ENCODE measurements at regions not wholly inside any gene's neighbourhood (a gene's known extent, or its start where the extent isn't known, plus 50 kb on each side); places are given as distances from the start of the nearest gene placed in this dataset.

DNA sequence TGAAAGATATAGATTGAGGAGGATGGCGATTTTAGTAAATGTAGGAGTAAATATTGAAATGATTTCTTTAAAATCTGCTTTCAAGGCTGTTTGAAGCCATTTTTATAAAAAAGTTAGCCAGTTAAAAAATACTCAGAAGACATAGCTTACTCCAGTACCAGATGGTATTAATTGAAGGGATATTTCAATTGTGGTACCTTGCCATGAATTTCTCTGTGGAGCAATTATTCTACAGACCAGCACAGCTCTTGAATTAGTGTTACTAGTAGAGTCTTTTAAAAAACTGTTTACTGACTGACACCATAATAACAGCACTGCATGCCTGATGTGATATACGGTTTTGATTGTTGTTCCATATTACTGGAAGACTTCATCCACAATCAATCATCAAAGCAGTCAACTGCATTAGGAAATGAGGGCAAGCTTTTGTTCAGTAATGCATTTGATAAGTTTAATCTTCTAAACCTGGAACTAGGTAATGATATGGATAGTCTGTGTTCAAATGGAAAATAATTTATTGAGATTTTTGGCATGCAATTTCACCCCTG is 106.4 kb downstream of the MFSD1 start:
- Histone ChIP-seq H3K27ac (ENCODE audit: low read depth in 2 of 2, low read length in 1 of 2) (no peak overlapping the region), H2AFZ (ENCODE audit: low read depth) (no peak overlapping the region), H4K20me1 (ENCODE audit: insufficient read depth) (no peaks in the 10 kb centered on the region), H3K4me1 (ENCODE audit: control insufficient read depth in 1 of 2, insufficient read depth in 2 of 2, low read depth in 1 of 2, low read length in 1 of 2) (peaks cover 0 to 2% of the 10 kb centered on the region in 2 experiments; a peak in 1 of 4 replicates), H3K27me3 (ENCODE audit: insufficient read depth) (no peaks in the 10 kb centered on the region), H3F3A (replicated peaks; ENCODE audit: insufficient read depth) (no peaks in the 10 kb centered on the region), H3K9me3 (no peaks in the 10 kb centered on the region), H3K79me2 (ENCODE audit: insufficient read depth) (no peaks in the 10 kb centered on the region), H3K4me2 (no peak overlapping the region), H3K9me2 (no peaks in the 10 kb centered on the region), H3K4me3 (ENCODE audit: low read depth in 2 of 2, low read length in 1 of 2) (no peak overlapping the region), H3K9ac (no peak overlapping the region), H3K36me3 (replicated peaks in 1 of 2; ENCODE audit: control insufficient read depth in 1 of 2, insufficient read depth in 2 of 2, low read length in 1 of 2) (no peaks in the 10 kb centered on the region)
- CTCF ChIA-PET = interaction anchor here (0.6 to 2.9 kb wide), 3 partner anchors 10 to 352 kb away, joined by 3 to 12 read pairs (median 11); no protein-coding TSS in a partner anchor
- TF ChIP-seq, protein P1, sequence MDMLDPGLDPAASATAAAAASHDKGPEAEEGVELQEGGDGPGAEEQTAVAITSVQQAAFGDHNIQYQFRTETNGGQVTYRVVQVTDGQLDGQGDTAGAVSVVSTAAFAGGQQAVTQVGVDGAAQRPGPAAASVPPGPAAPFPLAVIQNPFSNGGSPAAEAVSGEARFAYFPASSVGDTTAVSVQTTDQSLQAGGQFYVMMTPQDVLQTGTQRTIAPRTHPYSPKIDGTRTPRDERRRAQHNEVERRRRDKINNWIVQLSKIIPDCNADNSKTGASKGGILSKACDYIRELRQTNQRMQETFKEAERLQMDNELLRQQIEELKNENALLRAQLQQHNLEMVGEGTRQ (IDR thresholded peaks at IDR 0.05; ENCODE audit: borderline replicate concordance, low read depth, low read length) = no peak
- TF ChIP-seq RAD21 (IDR thresholded peaks at IDR 0.05; ENCODE audit: low read length) = no peak
- TF ChIP-seq FOSL2 (IDR thresholded peaks at IDR 0.05; ENCODE audit: borderline replicate concordance, low read depth) = no peak
- TF ChIP-seq EZH2phosphoT487 (IDR thresholded peaks at IDR 0.05; ENCODE audit: borderline replicate concordance, low read depth) = no peak
- no peak for TF ChIP-seq GABPA (IDR thresholded peaks at IDR 0.05; ENCODE audit: low read depth)
- no peak for TF ChIP-seq ELF1 (IDR thresholded peaks at IDR 0.05)
- TF ChIP-seq RXRA (IDR thresholded peaks at IDR 0.05; ENCODE audit: borderline replicate concordance, low read depth) = no peak
- TF ChIP-seq POLR2AphosphoS5 (IDR thresholded peaks at IDR 0.05; ENCODE audit: low read depth, low read length) = no peak
- TF ChIP-seq, protein P2, sequence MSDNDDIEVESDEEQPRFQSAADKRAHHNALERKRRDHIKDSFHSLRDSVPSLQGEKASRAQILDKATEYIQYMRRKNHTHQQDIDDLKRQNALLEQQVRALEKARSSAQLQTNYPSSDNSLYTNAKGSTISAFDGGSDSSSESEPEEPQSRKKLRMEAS (IDR thresholded peaks at IDR 0.05; ENCODE audit: low read depth) = no peak
- TF ChIP-seq EP300 (IDR thresholded peaks at IDR 0.05; ENCODE audit: borderline replicate concordance in 1 of 2, low read depth in 1 of 2, low read length in 1 of 2) = no peak
- TF ChIP-seq YY1 (IDR thresholded peaks at IDR 0.05; ENCODE audit: low read depth) = no peak
- TF ChIP-seq, protein P3, sequence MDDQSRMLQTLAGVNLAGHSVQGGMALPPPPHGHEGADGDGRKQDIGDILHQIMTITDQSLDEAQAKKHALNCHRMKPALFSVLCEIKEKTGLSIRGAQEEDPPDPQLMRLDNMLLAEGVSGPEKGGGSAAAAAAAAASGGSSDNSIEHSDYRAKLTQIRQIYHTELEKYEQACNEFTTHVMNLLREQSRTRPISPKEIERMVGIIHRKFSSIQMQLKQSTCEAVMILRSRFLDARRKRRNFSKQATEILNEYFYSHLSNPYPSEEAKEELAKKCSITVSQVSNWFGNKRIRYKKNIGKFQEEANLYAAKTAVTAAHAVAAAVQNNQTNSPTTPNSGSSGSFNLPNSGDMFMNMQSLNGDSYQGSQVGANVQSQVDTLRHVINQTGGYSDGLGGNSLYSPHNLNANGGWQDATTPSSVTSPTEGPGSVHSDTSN (IDR thresholded peaks at IDR 0.05) = no peak
- no peak for TF ChIP-seq TEAD4 (IDR thresholded peaks at IDR 0.05; ENCODE audit: borderline replicate concordance, insufficient read depth)
- TF ChIP-seq, protein P4, sequence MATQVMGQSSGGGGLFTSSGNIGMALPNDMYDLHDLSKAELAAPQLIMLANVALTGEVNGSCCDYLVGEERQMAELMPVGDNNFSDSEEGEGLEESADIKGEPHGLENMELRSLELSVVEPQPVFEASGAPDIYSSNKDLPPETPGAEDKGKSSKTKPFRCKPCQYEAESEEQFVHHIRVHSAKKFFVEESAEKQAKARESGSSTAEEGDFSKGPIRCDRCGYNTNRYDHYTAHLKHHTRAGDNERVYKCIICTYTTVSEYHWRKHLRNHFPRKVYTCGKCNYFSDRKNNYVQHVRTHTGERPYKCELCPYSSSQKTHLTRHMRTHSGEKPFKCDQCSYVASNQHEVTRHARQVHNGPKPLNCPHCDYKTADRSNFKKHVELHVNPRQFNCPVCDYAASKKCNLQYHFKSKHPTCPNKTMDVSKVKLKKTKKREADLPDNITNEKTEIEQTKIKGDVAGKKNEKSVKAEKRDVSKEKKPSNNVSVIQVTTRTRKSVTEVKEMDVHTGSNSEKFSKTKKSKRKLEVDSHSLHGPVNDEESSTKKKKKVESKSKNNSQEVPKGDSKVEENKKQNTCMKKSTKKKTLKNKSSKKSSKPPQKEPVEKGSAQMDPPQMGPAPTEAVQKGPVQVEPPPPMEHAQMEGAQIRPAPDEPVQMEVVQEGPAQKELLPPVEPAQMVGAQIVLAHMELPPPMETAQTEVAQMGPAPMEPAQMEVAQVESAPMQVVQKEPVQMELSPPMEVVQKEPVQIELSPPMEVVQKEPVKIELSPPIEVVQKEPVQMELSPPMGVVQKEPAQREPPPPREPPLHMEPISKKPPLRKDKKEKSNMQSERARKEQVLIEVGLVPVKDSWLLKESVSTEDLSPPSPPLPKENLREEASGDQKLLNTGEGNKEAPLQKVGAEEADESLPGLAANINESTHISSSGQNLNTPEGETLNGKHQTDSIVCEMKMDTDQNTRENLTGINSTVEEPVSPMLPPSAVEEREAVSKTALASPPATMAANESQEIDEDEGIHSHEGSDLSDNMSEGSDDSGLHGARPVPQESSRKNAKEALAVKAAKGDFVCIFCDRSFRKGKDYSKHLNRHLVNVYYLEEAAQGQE (IDR thresholded peaks at IDR 0.05; ENCODE audit: low read depth, low read length) = no peak
- WGBS (ENCODE audit: low lambda C conversion rate) = 62% methylated on average over 2 of the region's 2 CpGs
- no peak for DNase-seq
- POLR2A ChIA-PET = no interaction called here
